Mammary epithelial cell (primary cell): ENCODE measurements at regions not wholly inside any gene's neighbourhood (a gene's known extent, or its start where the extent isn't known, plus 50 kb on each side); places are given as distances from the start of the nearest gene placed in this dataset.

Experiments
- EZH2 ChIP-seq: IDR thresholded peaks from 2 replicates; pipeline ENCODE4 v1.6.1; 2012; ENCODE audit warnings: low read length, inconsistent platforms, borderline replicate concordance
- TF ChIP-seq, protein P1 (sequence below), 2 donors: IDR thresholded peaks in 1 of 2; conservative IDR thresholded peaks in 1 of 2; 2 replicates each; pipeline ENCODE4 v1.5.1; 2011 to 2012; ENCODE audit warnings: inconsistent platforms in 2 of 2, low read length in 2 of 2, mild to moderate bottlenecking in 2 of 2, control low read depth in 1 of 2, low read depth in 1 of 2; ENCODE audit not compliant: insufficient read depth in 1 of 2; ENCODE audit errors: extremely low read depth in 1 of 2

DNA sequence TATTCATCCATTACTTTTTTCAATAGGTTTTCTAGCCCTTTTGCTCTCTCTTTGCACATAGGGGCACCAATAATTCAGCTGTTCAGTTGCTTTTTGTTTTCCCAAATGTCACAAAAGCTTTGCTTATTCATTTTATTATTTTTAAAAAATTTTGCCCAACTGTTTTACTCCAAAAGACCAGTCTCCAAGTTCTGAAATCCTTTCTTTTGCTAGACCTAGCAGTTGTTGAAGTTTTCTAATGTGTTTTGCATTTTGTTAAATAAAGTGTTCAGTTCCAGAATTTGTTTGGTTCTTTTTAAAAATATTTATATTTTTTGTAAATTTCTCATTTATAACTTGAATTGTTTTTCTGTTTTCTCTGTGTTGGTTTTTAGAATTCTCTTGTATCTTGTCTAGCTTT is 1227.3 kb downstream of the ROBO2 start:
- TF ChIP-seq EZH2: no peak
- TF ChIP-seq, protein P1, sequence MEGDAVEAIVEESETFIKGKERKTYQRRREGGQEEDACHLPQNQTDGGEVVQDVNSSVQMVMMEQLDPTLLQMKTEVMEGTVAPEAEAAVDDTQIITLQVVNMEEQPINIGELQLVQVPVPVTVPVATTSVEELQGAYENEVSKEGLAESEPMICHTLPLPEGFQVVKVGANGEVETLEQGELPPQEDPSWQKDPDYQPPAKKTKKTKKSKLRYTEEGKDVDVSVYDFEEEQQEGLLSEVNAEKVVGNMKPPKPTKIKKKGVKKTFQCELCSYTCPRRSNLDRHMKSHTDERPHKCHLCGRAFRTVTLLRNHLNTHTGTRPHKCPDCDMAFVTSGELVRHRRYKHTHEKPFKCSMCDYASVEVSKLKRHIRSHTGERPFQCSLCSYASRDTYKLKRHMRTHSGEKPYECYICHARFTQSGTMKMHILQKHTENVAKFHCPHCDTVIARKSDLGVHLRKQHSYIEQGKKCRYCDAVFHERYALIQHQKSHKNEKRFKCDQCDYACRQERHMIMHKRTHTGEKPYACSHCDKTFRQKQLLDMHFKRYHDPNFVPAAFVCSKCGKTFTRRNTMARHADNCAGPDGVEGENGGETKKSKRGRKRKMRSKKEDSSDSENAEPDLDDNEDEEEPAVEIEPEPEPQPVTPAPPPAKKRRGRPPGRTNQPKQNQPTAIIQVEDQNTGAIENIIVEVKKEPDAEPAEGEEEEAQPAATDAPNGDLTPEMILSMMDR (conservative IDR thresholded peaks at IDR 0.05 in 1 of 2, IDR thresholded peaks at IDR 0.05 in 1 of 2; ENCODE audit: extremely low read depth in 1 of 2, insufficient read depth in 1 of 2, low read depth in 1 of 2, low read length in 2 of 2): no peak
